ENCODE measurements at regions not wholly inside any gene's neighbourhood (a gene's known extent, or its start where the extent isn't known, plus 50 kb on each side); places are given as distances from the start of the nearest gene placed in this dataset.
"Not testable (repeated sequence)": the region's sequence is repeated elsewhere in the genome, so short reads cannot be mapped to it uniquely, and the experiment has no call there.

- not testable (repeated sequence) for FAIRE-seq
Observed at GRCh38 chr7:149930374-149931068, 56.8 kb downstream of the ATP6V0E2 start.

- FAIRE-seq = not testable (repeated sequence)
Observed at GRCh38 chr7:149933776-149934175, 60.0 kb downstream of the ATP6V0E2 start.

- FAIRE-seq = not testable (repeated sequence)
Observed at GRCh38 chr7:149947346-149947745, 73.6 kb downstream of the ATP6V0E2 start.

- FAIRE-seq = not testable (repeated sequence)
Observed at GRCh38 chr7:149948444-149948843, 74.7 kb downstream of the ATP6V0E2 start.

- FAIRE-seq = not testable (repeated sequence)
Observed at GRCh38 chr7:149949863-149950577, 76.3 kb downstream of the ATP6V0E2 start.

- not testable (repeated sequence) for FAIRE-seq
Observed at GRCh38 chr7:149950578-149950924, 76.8 kb downstream of the ATP6V0E2 start.

GRCh38 chr7:149951579-149951978, 77.8 kb downstream of the ATP6V0E2 start:
- FAIRE-seq = not testable (repeated sequence)

GRCh38 chr7:149958880-149959279, 85.1 kb downstream of the ATP6V0E2 start:
- not testable (repeated sequence) for FAIRE-seq

- FAIRE-seq = not testable (repeated sequence)
Observed at GRCh38 chr7:149960863-149961262, 87.1 kb downstream of the ATP6V0E2 start.

- FAIRE-seq = not testable (repeated sequence)
Observed at GRCh38 chr7:149961878-149962277, 88.1 kb downstream of the ATP6V0E2 start.

GRCh38 chr7:149962685-149963319, 89.0 kb downstream of the ATP6V0E2 start:
- not testable (repeated sequence) for FAIRE-seq

- FAIRE-seq = not testable (repeated sequence)
Observed at GRCh38 chr7:149963985-149964384, 90.2 kb downstream of the ATP6V0E2 start.

GRCh38 chr7:149966444-149966843, 92.7 kb downstream of the ATP6V0E2 start:
- FAIRE-seq = not testable (repeated sequence)

GRCh38 chr7:149972977-149973376, 99.2 kb downstream of the ATP6V0E2 start:
- not testable (repeated sequence) for FAIRE-seq

- FAIRE-seq = not testable (repeated sequence)
Observed at GRCh38 chr7:149973681-149974080, 99.9 kb downstream of the ATP6V0E2 start.

- not testable (repeated sequence) for FAIRE-seq
Observed at GRCh38 chr7:149975608-149976007, 101.8 kb downstream of the ATP6V0E2 start.

GRCh38 chr7:149978537-149978936, 104.8 kb downstream of the ATP6V0E2 start:
- FAIRE-seq = not testable (repeated sequence)

GRCh38 chr7:149978944-149979343, 105.2 kb downstream of the ATP6V0E2 start:
- not testable (repeated sequence) for FAIRE-seq

GRCh38 chr7:149982537-149983112, 108.9 kb downstream of the ATP6V0E2 start:
- FAIRE-seq = not testable (repeated sequence)

- FAIRE-seq = not testable (repeated sequence)
Observed at GRCh38 chr7:149986866-149987265, 113.1 kb downstream of the ATP6V0E2 start.

- not testable (repeated sequence) for FAIRE-seq
Observed at GRCh38 chr7:149991652-149992302, 118.0 kb downstream of the ATP6V0E2 start.

GRCh38 chr7:149992366-149992765, 118.6 kb downstream of the ATP6V0E2 start:
- FAIRE-seq = not testable (repeated sequence)
